ENCODE measurements at regions not wholly inside any gene's neighbourhood (a gene's known extent, or its start where the extent isn't known, plus 50 kb on each side); places are given as distances from the start of the nearest gene placed in this dataset.

DNA sequence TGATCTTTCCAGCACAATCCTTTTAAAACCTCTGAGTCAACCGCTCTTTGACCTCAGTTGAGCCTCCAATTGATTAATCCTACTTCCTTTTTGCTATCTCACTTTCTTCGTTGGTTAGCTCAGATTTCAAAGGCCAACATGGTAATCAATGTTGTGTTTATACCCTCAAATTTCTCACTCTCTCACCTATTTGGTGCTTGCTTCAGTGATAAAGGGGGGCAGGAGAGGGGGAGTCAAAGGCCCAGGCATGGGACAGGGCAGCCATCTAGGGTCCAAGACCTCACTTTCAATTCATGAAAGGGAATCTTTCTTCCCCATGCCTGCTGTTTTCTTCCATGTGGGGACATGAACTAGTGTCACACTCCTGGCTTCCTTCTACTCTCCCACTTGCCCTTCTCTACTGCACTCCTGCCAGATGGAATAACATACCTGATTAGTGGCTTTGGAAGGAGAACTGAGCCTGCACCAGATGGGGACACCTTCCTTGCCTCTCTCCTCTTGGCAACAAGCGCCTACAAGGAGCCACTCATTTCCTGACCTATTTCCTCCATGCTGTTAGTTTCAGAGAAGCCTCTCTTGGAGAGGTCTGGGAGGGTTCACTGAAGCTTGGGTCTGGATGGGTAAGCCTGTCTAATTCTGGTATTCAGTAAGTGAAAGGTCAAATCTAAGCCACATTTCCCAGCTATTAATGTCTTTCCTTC lies 73.3 kb upstream of the ARHGAP29 start:
- Histone ChIP-seq H3K4me3 (ENCODE audit: low read length in 2 of 2) (no peak overlapping the region), H3K27me3 (ENCODE audit: control insufficient read depth in 2 of 2, insufficient read depth in 1 of 2, low read length in 1 of 2) (no peaks in the 10 kb centered on the region), H3K27ac (ENCODE audit: low read depth in 1 of 2, low read length in 1 of 2) (no peak overlapping the region), H3K36me3 (ENCODE audit: control insufficient read depth in 2 of 2, insufficient read depth in 2 of 2, low read length in 1 of 2) (no peaks in the 10 kb centered on the region), H3K9me3 (ENCODE audit: control insufficient read depth in 2 of 2, insufficient read depth in 1 of 2, low read length in 1 of 2) (no peaks in the 10 kb centered on the region), H3K4me1 (ENCODE audit: control insufficient read depth in 2 of 2, insufficient read depth in 2 of 2, low read length in 2 of 2) (no peaks in the 10 kb centered on the region)
- WGBS = 93% methylated on average over 3 of the region's 3 CpGs
- no peak for DNase-seq (ENCODE audit: low read depth in 6 of 9, low spot score in 9 of 9)

- 90% methylated on average over 9 of the region's 9 CpGs for WGBS
- Histone ChIP-seq H3K36me3 (ENCODE audit: control insufficient read depth in 2 of 2, insufficient read depth in 2 of 2, low read length in 1 of 2) (no peaks in the 10 kb centered on the region), H3K4me3 (ENCODE audit: low read length in 2 of 2) (no peak overlapping the region), H3K9me3 (ENCODE audit: control insufficient read depth in 2 of 2, insufficient read depth in 1 of 2, low read length in 1 of 2) (no peaks in the 10 kb centered on the region), H3K27ac (ENCODE audit: low read depth in 1 of 2, low read length in 1 of 2) (no peak overlapping the region), H3K27me3 (ENCODE audit: control insufficient read depth in 2 of 2, insufficient read depth in 1 of 2, low read length in 1 of 2) (no peaks in the 10 kb centered on the region), H3K4me1 (ENCODE audit: control insufficient read depth in 2 of 2, insufficient read depth in 2 of 2, low read length in 2 of 2) (no peaks in the 10 kb centered on the region)
- no peak for DNase-seq (ENCODE audit: low read depth in 6 of 9, low spot score in 9 of 9)
Measured at GRCh38 chr1:94309829-94310569, 72.6 kb upstream of the ARHGAP29 start.

DNA sequence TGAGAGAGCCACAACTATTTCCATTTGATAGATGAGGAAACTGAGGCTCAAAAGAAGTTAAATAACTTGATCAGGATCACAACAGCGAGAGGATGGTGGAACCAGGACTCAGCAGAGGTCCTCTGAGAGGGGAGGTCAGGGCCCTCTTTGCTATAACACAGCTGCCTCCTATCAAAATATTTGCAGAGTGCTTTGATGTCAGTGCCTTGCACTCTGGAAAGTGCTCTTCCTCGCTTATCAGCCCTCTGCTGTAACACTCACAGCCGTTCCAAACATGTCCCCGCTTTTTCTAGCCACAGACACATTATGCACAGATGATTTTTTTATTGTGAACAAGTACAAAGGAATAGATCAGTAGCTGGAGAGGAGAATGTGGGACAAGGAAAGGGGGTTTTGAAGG lies 71.8 kb upstream of the ARHGAP29 start:
- Histone ChIP-seq H3K36me3 (ENCODE audit: control insufficient read depth in 2 of 2, insufficient read depth in 2 of 2, low read length in 1 of 2) (no peaks in the 10 kb centered on the region), H3K4me3 (ENCODE audit: low read length in 2 of 2) (no peak overlapping the region), H3K27ac (ENCODE audit: low read depth in 1 of 2, low read length in 1 of 2) (no peak overlapping the region), H3K27me3 (ENCODE audit: control insufficient read depth in 2 of 2, insufficient read depth in 1 of 2, low read length in 1 of 2) (no peaks in the 10 kb centered on the region), H3K4me1 (ENCODE audit: control insufficient read depth in 2 of 2, insufficient read depth in 2 of 2, low read length in 2 of 2) (no peaks in the 10 kb centered on the region), H3K9me3 (ENCODE audit: control insufficient read depth in 2 of 2, insufficient read depth in 1 of 2, low read length in 1 of 2) (no peaks in the 10 kb centered on the region)
- WGBS = 95% methylated on average over 4 of the region's 4 CpGs
- DNase-seq (ENCODE audit: low read depth in 6 of 9, low spot score in 9 of 9) = no peak

GRCh38 chr1:94306521-94306920 lies 69.1 kb upstream of the ARHGAP29 start:
- Histone ChIP-seq H3K36me3 (ENCODE audit: control insufficient read depth in 2 of 2, insufficient read depth in 2 of 2, low read length in 1 of 2) (no peaks in the 10 kb centered on the region), H3K27me3 (ENCODE audit: control insufficient read depth in 2 of 2, insufficient read depth in 1 of 2, low read length in 1 of 2) (no peaks in the 10 kb centered on the region), H3K27ac (ENCODE audit: low read depth in 1 of 2, low read length in 1 of 2) (no peak overlapping the region), H3K9me3 (ENCODE audit: control insufficient read depth in 2 of 2, insufficient read depth in 1 of 2, low read length in 1 of 2) (no peaks in the 10 kb centered on the region), H3K4me3 (ENCODE audit: low read length in 2 of 2) (no peak overlapping the region), H3K4me1 (ENCODE audit: control insufficient read depth in 2 of 2, insufficient read depth in 2 of 2, low read length in 2 of 2) (no peaks in the 10 kb centered on the region)
- WGBS = 90% methylated on average over 1 of the region's 1 CpG
- DNase-seq (ENCODE audit: low read depth in 6 of 9, low spot score in 9 of 9) = no peak

DNA sequence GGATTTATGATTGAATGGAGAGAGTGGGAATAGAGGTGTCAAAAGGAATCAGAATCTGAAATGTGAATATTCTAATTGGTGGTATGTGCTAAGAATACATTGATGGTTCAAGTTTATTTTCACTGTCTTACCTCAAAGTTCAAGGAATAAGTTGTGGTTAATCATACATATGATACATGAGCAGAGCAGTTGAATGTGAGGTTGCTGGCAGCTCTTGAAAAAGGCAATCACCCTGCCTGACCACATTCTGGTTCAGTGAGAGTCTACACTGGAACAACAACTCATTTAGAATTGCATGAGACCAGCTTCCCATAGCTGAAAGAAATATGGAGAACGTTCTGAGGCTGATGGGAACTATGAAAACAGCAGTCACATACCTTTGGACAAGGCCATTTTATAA lies 68.3 kb upstream of the ARHGAP29 start:
- WGBS = 89% methylated on average over 1 of the region's 1 CpG
- DNase-seq (ENCODE audit: low read depth in 6 of 9, low spot score in 9 of 9) = no peak
- Histone ChIP-seq H3K27me3 (ENCODE audit: control insufficient read depth in 2 of 2, insufficient read depth in 1 of 2, low read length in 1 of 2) (no peaks in the 10 kb centered on the region), H3K9me3 (ENCODE audit: control insufficient read depth in 2 of 2, insufficient read depth in 1 of 2, low read length in 1 of 2) (no peaks in the 10 kb centered on the region), H3K4me1 (ENCODE audit: control insufficient read depth in 2 of 2, insufficient read depth in 2 of 2, low read length in 2 of 2) (no peaks in the 10 kb centered on the region), H3K36me3 (ENCODE audit: control insufficient read depth in 2 of 2, insufficient read depth in 2 of 2, low read length in 1 of 2) (no peaks in the 10 kb centered on the region), H3K27ac (ENCODE audit: low read depth in 1 of 2, low read length in 1 of 2) (no peak overlapping the region), H3K4me3 (ENCODE audit: low read length in 2 of 2) (no peak overlapping the region)

DNA sequence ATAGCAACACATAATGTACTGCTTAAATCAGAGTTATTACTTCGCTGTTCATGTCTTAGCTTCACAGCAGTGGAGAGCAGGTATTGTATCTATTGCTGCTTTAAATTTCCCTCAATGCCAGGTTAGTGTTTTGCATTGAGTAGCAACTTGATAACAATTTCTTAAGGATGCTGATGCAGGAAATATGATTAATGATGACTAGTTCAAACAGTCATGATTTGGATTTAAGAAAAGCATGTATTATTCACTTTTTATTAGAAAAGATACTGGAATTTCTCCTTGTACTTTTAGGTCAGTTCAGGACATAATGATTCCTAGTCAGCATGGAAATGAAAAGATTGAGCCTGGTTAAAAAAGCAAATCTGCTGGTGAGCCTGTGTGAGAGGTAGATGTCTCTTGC lies 67.2 kb upstream of the ARHGAP29 start:
- no peaks in the 10 kb centered on the region for H3K9me3 ChIP-seq (ENCODE audit: control insufficient read depth in 2 of 2, insufficient read depth in 1 of 2, low read length in 1 of 2)
- no peaks in the 10 kb centered on the region for H3K27me3 ChIP-seq (ENCODE audit: control insufficient read depth in 2 of 2, insufficient read depth in 1 of 2, low read length in 1 of 2)
- H3K27ac ChIP-seq (ENCODE audit: low read depth in 1 of 2, low read length in 1 of 2) = no peak overlapping the region
- H3K4me1 ChIP-seq (ENCODE audit: control insufficient read depth in 2 of 2, insufficient read depth in 2 of 2, low read length in 2 of 2) = no peaks in the 10 kb centered on the region
- WGBS = 100% methylated on average over 1 of the region's 1 CpG
- H3K4me3 ChIP-seq (ENCODE audit: low read length in 2 of 2) = no peak overlapping the region
- no peaks in the 10 kb centered on the region for H3K36me3 ChIP-seq (ENCODE audit: control insufficient read depth in 2 of 2, insufficient read depth in 2 of 2, low read length in 1 of 2)
- no peak for DNase-seq (ENCODE audit: low read depth in 6 of 9, low spot score in 9 of 9)

DNA sequence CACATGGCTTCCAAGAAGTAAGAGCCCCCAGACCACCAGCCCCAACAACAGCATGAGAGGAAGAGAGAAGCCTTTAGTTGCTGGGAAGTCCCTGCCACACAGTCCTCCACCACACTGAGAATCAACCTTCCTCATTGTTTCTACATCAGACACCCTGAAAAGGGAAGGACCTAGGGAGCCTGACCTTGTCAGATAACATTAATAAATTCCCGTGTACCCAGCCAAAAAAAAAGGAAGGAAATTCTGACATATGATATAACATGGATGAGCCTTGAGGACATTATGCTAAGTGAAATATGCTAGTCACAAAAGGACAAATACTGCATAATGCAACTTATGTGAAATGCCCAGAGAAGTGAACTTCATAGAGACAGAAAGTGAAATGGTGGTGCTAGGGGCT lies 65.6 kb upstream of the ARHGAP29 start:
- Histone ChIP-seq H3K27me3 (ENCODE audit: control insufficient read depth in 2 of 2, insufficient read depth in 1 of 2, low read length in 1 of 2) (no peaks in the 10 kb centered on the region), H3K4me3 (ENCODE audit: low read length in 2 of 2) (no peak overlapping the region), H3K4me1 (ENCODE audit: control insufficient read depth in 2 of 2, insufficient read depth in 2 of 2, low read length in 2 of 2) (no peaks in the 10 kb centered on the region), H3K27ac (ENCODE audit: low read depth in 1 of 2, low read length in 1 of 2) (no peak overlapping the region), H3K36me3 (ENCODE audit: control insufficient read depth in 2 of 2, insufficient read depth in 2 of 2, low read length in 1 of 2) (no peaks in the 10 kb centered on the region), H3K9me3 (ENCODE audit: control insufficient read depth in 2 of 2, insufficient read depth in 1 of 2, low read length in 1 of 2) (no peaks in the 10 kb centered on the region)
- DNase-seq (ENCODE audit: low read depth in 6 of 9, low spot score in 9 of 9) = no peak
- WGBS = 26% methylated on average over 1 of the region's 1 CpG

DNA sequence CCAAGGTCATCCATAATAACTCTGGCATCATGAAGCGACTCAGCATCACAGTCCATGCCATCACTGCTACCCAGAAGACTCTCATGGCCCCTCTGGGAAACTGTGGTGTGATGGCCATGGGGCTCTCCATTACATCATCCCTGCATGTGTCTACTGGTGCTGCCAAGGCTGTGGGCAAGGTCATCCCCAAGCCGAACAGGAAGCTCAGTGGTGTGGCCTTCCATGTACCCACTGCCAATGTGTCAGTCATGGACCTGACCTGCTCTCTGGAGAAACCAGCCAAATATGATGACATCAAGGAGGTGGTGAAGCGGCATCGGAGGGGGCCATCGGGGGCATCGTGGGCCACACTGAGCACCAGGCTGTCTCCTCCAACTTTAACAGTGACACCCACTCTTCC lies 65.1 kb upstream of the ARHGAP29 start:
- 96% methylated on average over 6 of the region's 6 CpGs for WGBS
- no peaks in the 10 kb centered on the region for H3K4me1 ChIP-seq (ENCODE audit: control insufficient read depth in 2 of 2, insufficient read depth in 2 of 2, low read length in 2 of 2)
- no peaks in the 10 kb centered on the region for H3K27me3 ChIP-seq (ENCODE audit: control insufficient read depth in 2 of 2, insufficient read depth in 1 of 2, low read length in 1 of 2)
- no peak for DNase-seq (ENCODE audit: low read depth in 6 of 9, low spot score in 9 of 9)
- H3K4me3 ChIP-seq (ENCODE audit: low read length in 2 of 2) = no peak overlapping the region
- H3K9me3 ChIP-seq (ENCODE audit: control insufficient read depth in 2 of 2, insufficient read depth in 1 of 2, low read length in 1 of 2) = no peaks in the 10 kb centered on the region
- no peaks in the 10 kb centered on the region for H3K36me3 ChIP-seq (ENCODE audit: control insufficient read depth in 2 of 2, insufficient read depth in 2 of 2, low read length in 1 of 2)
- no peak overlapping the region for H3K27ac ChIP-seq (ENCODE audit: low read depth in 1 of 2, low read length in 1 of 2)

DNA sequence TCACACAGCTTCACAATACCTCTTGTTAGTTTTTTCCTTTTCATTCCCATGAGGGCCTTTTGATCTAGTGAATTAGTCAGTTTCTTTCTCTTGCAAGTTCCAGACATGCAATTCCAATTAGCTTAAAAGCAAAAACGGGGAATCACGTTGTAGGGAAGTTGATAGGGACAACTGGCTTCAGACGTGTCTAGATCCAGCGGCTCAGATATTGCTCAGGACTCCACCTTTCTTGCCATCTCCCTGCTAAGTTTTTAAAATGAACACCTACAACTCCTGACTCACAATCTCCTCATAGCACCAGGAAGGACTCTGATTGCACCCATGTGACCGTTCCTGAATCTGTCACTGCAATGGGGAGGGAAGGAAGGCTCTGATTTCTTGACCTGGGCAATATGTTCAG lies 63.8 kb upstream of the ARHGAP29 start:
- H3K27me3 ChIP-seq (ENCODE audit: control insufficient read depth in 2 of 2, insufficient read depth in 1 of 2, low read length in 1 of 2) = no peaks in the 10 kb centered on the region
- H3K4me3 ChIP-seq (ENCODE audit: low read length in 2 of 2) = no peak overlapping the region
- H3K36me3 ChIP-seq (ENCODE audit: control insufficient read depth in 2 of 2, insufficient read depth in 2 of 2, low read length in 1 of 2) = no peaks in the 10 kb centered on the region
- H3K9me3 ChIP-seq (ENCODE audit: control insufficient read depth in 2 of 2, insufficient read depth in 1 of 2, low read length in 1 of 2) = no peaks in the 10 kb centered on the region
- H3K4me1 ChIP-seq (ENCODE audit: control insufficient read depth in 2 of 2, insufficient read depth in 2 of 2, low read length in 2 of 2) = no peaks in the 10 kb centered on the region
- no peak for DNase-seq (ENCODE audit: low read depth in 6 of 9, low spot score in 9 of 9)
- WGBS = 98% methylated on average over 5 of the region's 5 CpGs
- no peak overlapping the region for H3K27ac ChIP-seq (ENCODE audit: low read depth in 1 of 2, low read length in 1 of 2)

Data from thymus (tissue), 11 donors.